HL-60 (cell line): ENCODE measurements at regions not wholly inside any gene's neighbourhood (a gene's known extent, or its start where the extent isn't known, plus 50 kb on each side); places are given as distances from the start of the nearest gene placed in this dataset.

Experiments used
- DNase-seq, 2 experiments: peaks; one replicate each; pipeline ENCODE4 v3.0.0-alpha.2; 2010 to 2020; ENCODE audit warnings: low read depth in 1 of 2, low spot score in 1 of 2
- H3K27ac ChIP-seq: fragments of 250-450 bp; sonication (Bioruptor Pico); replicated peaks from 2 replicates; pipeline ENCODE4 v1.5.1; 2020; ENCODE audit warnings: mild to moderate bottlenecking, moderate library complexity
- H3K27me3 ChIP-seq: fragments of 250-450 bp; sonication (Bioruptor Pico); 2 replicates; pipeline ENCODE4 v1.5.1; 2021; ENCODE audit warnings: mild to moderate bottlenecking, moderate library complexity; ENCODE audit not compliant: insufficient read depth, poor library complexity, severe bottlenecking
- H3K4me3 ChIP-seq: replicated peaks from 2 replicates; pipeline ENCODE4 v1.5.1; 2011; ENCODE audit warnings: mild to moderate bottlenecking, control low read depth, low read length; ENCODE audit not compliant: insufficient read depth
- GABPA ChIP-seq: IDR thresholded peaks from 2 replicates; pipeline ENCODE4 v1.6.1; 2012; ENCODE audit warnings: low read depth
- POLR2AphosphoS5 ChIP-seq: IDR thresholded peaks from 2 replicates; pipeline ENCODE4 v1.6.1; 2012; ENCODE audit warnings: low read depth
- SPI1 ChIP-seq: IDR thresholded peaks from 2 replicates; pipeline ENCODE4 v1.6.1; 2012; ENCODE audit warnings: low read depth, mild to moderate bottlenecking, borderline replicate concordance
- TF ChIP-seq, protein P1 (sequence below): IDR thresholded peaks from 2 replicates; pipeline ENCODE4 v1.6.1; 2012; ENCODE audit warnings: low read depth; ENCODE audit not compliant: insufficient replicate concordance
- TF ChIP-seq, protein P2 (sequence below): IDR thresholded peaks from one replicate; pipeline ENCODE4 v1.5.1; 2011; ENCODE audit warnings: low read length, control low read depth, inconsistent platforms; ENCODE audit not compliant: insufficient read depth

DNA sequence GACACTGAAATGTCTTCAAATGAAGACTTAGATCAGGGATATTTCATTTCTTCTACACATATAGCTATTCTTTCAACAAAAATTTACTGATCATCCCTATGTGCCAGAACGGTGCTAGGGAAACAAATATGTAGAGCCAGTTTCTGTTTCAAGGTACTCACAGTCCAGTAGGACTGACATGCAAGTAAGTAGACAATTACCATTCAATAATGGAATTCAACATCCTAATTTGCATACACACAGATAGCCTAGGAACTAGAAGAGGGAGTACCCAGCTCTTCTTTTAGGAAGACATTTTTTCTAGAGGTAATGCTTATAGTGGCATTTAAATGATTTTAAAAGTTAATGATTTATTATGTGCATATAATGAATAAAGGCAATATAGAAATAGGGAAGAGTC lies 388.8 kb downstream of the ZSWIM6 start:
- Histone ChIP-seq H3K4me3 (no peak overlapping the region), H3K27me3 (no peaks in the 10 kb centered on the region), H3K27ac (no peak overlapping the region)
- DNase-seq: no peak
- no peak for TF ChIP-seq GABPA
- TF ChIP-seq, protein P1, sequence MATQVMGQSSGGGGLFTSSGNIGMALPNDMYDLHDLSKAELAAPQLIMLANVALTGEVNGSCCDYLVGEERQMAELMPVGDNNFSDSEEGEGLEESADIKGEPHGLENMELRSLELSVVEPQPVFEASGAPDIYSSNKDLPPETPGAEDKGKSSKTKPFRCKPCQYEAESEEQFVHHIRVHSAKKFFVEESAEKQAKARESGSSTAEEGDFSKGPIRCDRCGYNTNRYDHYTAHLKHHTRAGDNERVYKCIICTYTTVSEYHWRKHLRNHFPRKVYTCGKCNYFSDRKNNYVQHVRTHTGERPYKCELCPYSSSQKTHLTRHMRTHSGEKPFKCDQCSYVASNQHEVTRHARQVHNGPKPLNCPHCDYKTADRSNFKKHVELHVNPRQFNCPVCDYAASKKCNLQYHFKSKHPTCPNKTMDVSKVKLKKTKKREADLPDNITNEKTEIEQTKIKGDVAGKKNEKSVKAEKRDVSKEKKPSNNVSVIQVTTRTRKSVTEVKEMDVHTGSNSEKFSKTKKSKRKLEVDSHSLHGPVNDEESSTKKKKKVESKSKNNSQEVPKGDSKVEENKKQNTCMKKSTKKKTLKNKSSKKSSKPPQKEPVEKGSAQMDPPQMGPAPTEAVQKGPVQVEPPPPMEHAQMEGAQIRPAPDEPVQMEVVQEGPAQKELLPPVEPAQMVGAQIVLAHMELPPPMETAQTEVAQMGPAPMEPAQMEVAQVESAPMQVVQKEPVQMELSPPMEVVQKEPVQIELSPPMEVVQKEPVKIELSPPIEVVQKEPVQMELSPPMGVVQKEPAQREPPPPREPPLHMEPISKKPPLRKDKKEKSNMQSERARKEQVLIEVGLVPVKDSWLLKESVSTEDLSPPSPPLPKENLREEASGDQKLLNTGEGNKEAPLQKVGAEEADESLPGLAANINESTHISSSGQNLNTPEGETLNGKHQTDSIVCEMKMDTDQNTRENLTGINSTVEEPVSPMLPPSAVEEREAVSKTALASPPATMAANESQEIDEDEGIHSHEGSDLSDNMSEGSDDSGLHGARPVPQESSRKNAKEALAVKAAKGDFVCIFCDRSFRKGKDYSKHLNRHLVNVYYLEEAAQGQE: no peak
- TF ChIP-seq, protein P2, sequence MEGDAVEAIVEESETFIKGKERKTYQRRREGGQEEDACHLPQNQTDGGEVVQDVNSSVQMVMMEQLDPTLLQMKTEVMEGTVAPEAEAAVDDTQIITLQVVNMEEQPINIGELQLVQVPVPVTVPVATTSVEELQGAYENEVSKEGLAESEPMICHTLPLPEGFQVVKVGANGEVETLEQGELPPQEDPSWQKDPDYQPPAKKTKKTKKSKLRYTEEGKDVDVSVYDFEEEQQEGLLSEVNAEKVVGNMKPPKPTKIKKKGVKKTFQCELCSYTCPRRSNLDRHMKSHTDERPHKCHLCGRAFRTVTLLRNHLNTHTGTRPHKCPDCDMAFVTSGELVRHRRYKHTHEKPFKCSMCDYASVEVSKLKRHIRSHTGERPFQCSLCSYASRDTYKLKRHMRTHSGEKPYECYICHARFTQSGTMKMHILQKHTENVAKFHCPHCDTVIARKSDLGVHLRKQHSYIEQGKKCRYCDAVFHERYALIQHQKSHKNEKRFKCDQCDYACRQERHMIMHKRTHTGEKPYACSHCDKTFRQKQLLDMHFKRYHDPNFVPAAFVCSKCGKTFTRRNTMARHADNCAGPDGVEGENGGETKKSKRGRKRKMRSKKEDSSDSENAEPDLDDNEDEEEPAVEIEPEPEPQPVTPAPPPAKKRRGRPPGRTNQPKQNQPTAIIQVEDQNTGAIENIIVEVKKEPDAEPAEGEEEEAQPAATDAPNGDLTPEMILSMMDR: no peak
- no peak for TF ChIP-seq POLR2AphosphoS5
- TF ChIP-seq SPI1: no peak

DNA sequence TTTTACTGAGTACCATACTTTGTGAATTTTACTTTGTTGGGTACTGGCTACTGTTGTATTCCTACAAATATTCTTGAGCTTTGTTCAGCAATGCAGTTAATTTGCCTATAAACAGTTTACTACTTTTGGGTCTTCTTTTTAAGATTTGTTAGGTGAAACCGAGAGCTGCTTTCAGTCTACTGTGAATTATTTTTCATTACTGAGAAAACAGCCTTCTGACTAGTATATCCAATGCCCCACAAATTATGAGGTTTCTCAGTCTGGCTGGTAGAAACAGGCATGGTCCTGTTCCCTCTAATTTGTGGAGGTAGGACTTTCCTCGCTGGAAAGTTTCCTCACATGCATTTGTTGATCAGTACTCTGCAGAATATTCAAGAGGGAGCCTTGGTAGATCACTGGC lies 392.0 kb downstream of the ZSWIM6 start:
- Histone ChIP-seq H3K4me3 (no peak overlapping the region), H3K27me3 (no peaks in the 10 kb centered on the region), H3K27ac (no peak overlapping the region)
- no peak for DNase-seq
- no peak for TF ChIP-seq GABPA
- no peak for TF ChIP-seq SPI1
- TF ChIP-seq, protein P1: no peak
- TF ChIP-seq POLR2AphosphoS5: no peak
- TF ChIP-seq, protein P2: no peak

DNA sequence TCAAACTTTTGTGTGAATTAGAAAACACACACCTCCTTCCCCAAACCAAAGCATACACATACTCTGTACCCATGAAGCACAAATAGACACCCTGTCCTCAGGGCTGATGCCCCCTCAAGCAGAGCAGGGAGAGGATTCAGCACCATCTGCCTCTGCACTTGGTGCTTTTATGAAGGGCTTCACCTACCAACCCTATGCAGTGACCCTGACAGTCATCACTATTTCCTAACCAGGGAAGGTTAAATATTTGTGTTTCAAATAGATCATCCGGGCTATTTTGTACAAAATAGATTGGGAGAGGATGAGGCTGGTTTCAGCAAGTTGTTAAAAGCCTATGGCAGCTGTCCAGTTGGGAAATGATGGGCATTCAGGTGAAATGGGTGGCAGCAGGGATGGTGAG lies 396.2 kb downstream of the ZSWIM6 start:
- Histone ChIP-seq H3K4me3 (no peak overlapping the region), H3K27ac (no peak overlapping the region), H3K27me3 (no peaks in the 10 kb centered on the region)

More for the DNA sequence above, 396.2 kb downstream of the ZSWIM6 start:
- no peak for DNase-seq
- TF ChIP-seq POLR2AphosphoS5 (no peak), GABPA (no peak), SPI1 (no peak)
- TF ChIP-seq, protein P2: no peak
- TF ChIP-seq, protein P1: no peak
